ENCODE measurements at regions not wholly inside any gene's neighbourhood (a gene's known extent, or its start where the extent isn't known, plus 50 kb on each side); places are given as distances from the start of the nearest gene placed in this dataset.

GRCh38 chr17:71269201-71269600 lies 851.6 kb upstream of the SOX9 start:
- no peak overlapping the region for H3K27ac Mint-ChIP-seq
- no peak overlapping the region for H3K4me3 Mint-ChIP-seq
- no peaks in the 10 kb centered on the region for H3K4me1 Mint-ChIP-seq (ENCODE audit: low read depth)
- intact Hi-C loops (cut with micrococcal nuclease) = no loop called here
- H3K27me3 Mint-ChIP-seq = no peaks in the 10 kb centered on the region
- H3K9me3 Mint-ChIP-seq = peaks cover 48% of the 10 kb centered on the region
- no peaks in the 10 kb centered on the region for H3K36me3 Mint-ChIP-seq (ENCODE audit: low read depth)

- Mint-ChIP-seq H3K4me3 (no peak overlapping the region), H3K27me3 (no peaks in the 10 kb centered on the region), H3K4me1 (ENCODE audit: low read depth) (no peaks in the 10 kb centered on the region), H3K36me3 (ENCODE audit: low read depth) (no peaks in the 10 kb centered on the region), H3K9me3 (peaks cover 24% of the 10 kb centered on the region), H3K27ac (no peak overlapping the region)
- intact Hi-C loops (cut with micrococcal nuclease) = no loop called here
Observed at GRCh38 chr17:71273441-71273840, 847.4 kb upstream of the SOX9 start.

GRCh38 chr17:71276079-71276478 lies 844.7 kb upstream of the SOX9 start:
- Mint-ChIP-seq H3K4me3 (no peak overlapping the region), H3K36me3 (ENCODE audit: low read depth) (no peaks in the 10 kb centered on the region), H3K27ac (no peak overlapping the region), H3K27me3 (no peaks in the 10 kb centered on the region), H3K9me3 (peaks cover 15% of the 10 kb centered on the region), H3K4me1 (ENCODE audit: low read depth) (no peaks in the 10 kb centered on the region)
- intact Hi-C loops (cut with micrococcal nuclease) = no loop called here

GRCh38 chr17:71283486-71283885 lies 837.3 kb upstream of the SOX9 start:
- peaks cover 22% of the 10 kb centered on the region for H3K9me3 Mint-ChIP-seq
- intact Hi-C loops (cut with micrococcal nuclease) = no loop called here
- H3K4me3 Mint-ChIP-seq = no peak overlapping the region
- no peaks in the 10 kb centered on the region for H3K27me3 Mint-ChIP-seq
- no peaks in the 10 kb centered on the region for H3K36me3 Mint-ChIP-seq (ENCODE audit: low read depth)
- H3K27ac Mint-ChIP-seq = no peak overlapping the region
- H3K4me1 Mint-ChIP-seq (ENCODE audit: low read depth) = no peaks in the 10 kb centered on the region

- H3K27ac Mint-ChIP-seq = no peak overlapping the region
- peaks cover 22% of the 10 kb centered on the region for H3K9me3 Mint-ChIP-seq
- intact Hi-C loops (cut with micrococcal nuclease) = no loop called here
Observed at GRCh38 chr17:71284032-71284755, 836.6 kb upstream of the SOX9 start.

GRCh38 chr17:71286625-71287024 lies 834.2 kb upstream of the SOX9 start:
- intact Hi-C loops (cut with micrococcal nuclease) = no loop called here
- no peak overlapping the region for H3K4me3 Mint-ChIP-seq
- peaks cover 30% of the 10 kb centered on the region for H3K9me3 Mint-ChIP-seq
- no peaks in the 10 kb centered on the region for H3K27me3 Mint-ChIP-seq
- no peaks in the 10 kb centered on the region for H3K36me3 Mint-ChIP-seq (ENCODE audit: low read depth)
- H3K4me1 Mint-ChIP-seq (ENCODE audit: low read depth) = no peaks in the 10 kb centered on the region
- no peak overlapping the region for H3K27ac Mint-ChIP-seq

More at GRCh38 chr17:71284032-71284755, 836.6 kb upstream of the SOX9 start:
- Mint-ChIP-seq H3K27me3 (no peaks in the 10 kb centered on the region), H3K36me3 (ENCODE audit: low read depth) (no peaks in the 10 kb centered on the region), H3K4me3 (no peak overlapping the region), H3K4me1 (ENCODE audit: low read depth) (no peaks in the 10 kb centered on the region)

- Mint-ChIP-seq H3K9me3 (peaks cover 25% of the 10 kb centered on the region), H3K27me3 (no peaks in the 10 kb centered on the region), H3K4me1 (ENCODE audit: low read depth) (no peaks in the 10 kb centered on the region), H3K36me3 (ENCODE audit: low read depth) (no peaks in the 10 kb centered on the region), H3K27ac (no peak overlapping the region), H3K4me3 (no peak overlapping the region)
- intact Hi-C loops (cut with micrococcal nuclease) = no loop called here
Observed at GRCh38 chr17:71287071-71287823, 833.6 kb upstream of the SOX9 start.

GRCh38 chr17:71292006-71292405 lies 828.8 kb upstream of the SOX9 start:
- Mint-ChIP-seq H3K4me3 (no peak overlapping the region), H3K27ac (no peak overlapping the region), H3K4me1 (ENCODE audit: low read depth) (no peaks in the 10 kb centered on the region), H3K9me3 (peaks cover 32% of the 10 kb centered on the region), H3K27me3 (no peaks in the 10 kb centered on the region), H3K36me3 (ENCODE audit: low read depth) (no peaks in the 10 kb centered on the region)
- intact Hi-C loops (cut with micrococcal nuclease) = no loop called here

GRCh38 chr17:71296005-71296404 lies 824.8 kb upstream of the SOX9 start:
- no peak overlapping the region for H3K4me3 Mint-ChIP-seq
- H3K9me3 Mint-ChIP-seq = peaks cover 36% of the 10 kb centered on the region
- H3K27ac Mint-ChIP-seq = no peak overlapping the region
- H3K36me3 Mint-ChIP-seq (ENCODE audit: low read depth) = no peaks in the 10 kb centered on the region
- H3K27me3 Mint-ChIP-seq = no peaks in the 10 kb centered on the region
- intact Hi-C loops (cut with micrococcal nuclease) = no loop called here
- no peaks in the 10 kb centered on the region for H3K4me1 Mint-ChIP-seq (ENCODE audit: low read depth)

GRCh38 chr17:71301063-71301462 lies 819.8 kb upstream of the SOX9 start:
- intact Hi-C loops (cut with micrococcal nuclease) = no loop called here
- no peaks in the 10 kb centered on the region for H3K27me3 Mint-ChIP-seq
- H3K36me3 Mint-ChIP-seq (ENCODE audit: low read depth) = no peaks in the 10 kb centered on the region
- H3K27ac Mint-ChIP-seq = no peak overlapping the region
- no peaks in the 10 kb centered on the region for H3K4me1 Mint-ChIP-seq (ENCODE audit: low read depth)
- H3K9me3 Mint-ChIP-seq = peaks cover 51% of the 10 kb centered on the region
- H3K4me3 Mint-ChIP-seq = no peak overlapping the region

GRCh38 chr17:71302721-71303549 lies 817.9 kb upstream of the SOX9 start:
- Mint-ChIP-seq H3K36me3 (ENCODE audit: low read depth) (no peaks in the 10 kb centered on the region), H3K4me3 (no peak overlapping the region), H3K27me3 (no peaks in the 10 kb centered on the region), H3K9me3 (peaks cover 55% of the 10 kb centered on the region), H3K27ac (no peak overlapping the region), H3K4me1 (ENCODE audit: low read depth) (no peaks in the 10 kb centered on the region)
- intact Hi-C loops (cut with micrococcal nuclease) = no loop called here

- H3K4me3 Mint-ChIP-seq = no peak overlapping the region
- intact Hi-C loops (cut with micrococcal nuclease) = no loop called here
- H3K36me3 Mint-ChIP-seq (ENCODE audit: low read depth) = no peaks in the 10 kb centered on the region
- H3K27ac Mint-ChIP-seq = no peak overlapping the region
- H3K4me1 Mint-ChIP-seq (ENCODE audit: low read depth) = no peaks in the 10 kb centered on the region
- H3K27me3 Mint-ChIP-seq = no peaks in the 10 kb centered on the region
- peaks cover 58% of the 10 kb centered on the region for H3K9me3 Mint-ChIP-seq
Observed at GRCh38 chr17:71304498-71305158, 816.2 kb upstream of the SOX9 start.

GRCh38 chr17:71313866-71314265 lies 807.0 kb upstream of the SOX9 start:
- Mint-ChIP-seq H3K4me1 (ENCODE audit: low read depth) (no peaks in the 10 kb centered on the region), H3K27me3 (no peaks in the 10 kb centered on the region), H3K9me3 (peaks cover 21% of the 10 kb centered on the region), H3K27ac (no peak overlapping the region), H3K36me3 (ENCODE audit: low read depth) (no peaks in the 10 kb centered on the region), H3K4me3 (no peak overlapping the region)
- intact Hi-C loops (cut with micrococcal nuclease) = no loop called here

GRCh38 chr17:71315568-71315967 lies 805.3 kb upstream of the SOX9 start:
- Mint-ChIP-seq H3K4me3 (no peak overlapping the region), H3K36me3 (ENCODE audit: low read depth) (no peaks in the 10 kb centered on the region), H3K4me1 (ENCODE audit: low read depth) (no peaks in the 10 kb centered on the region), H3K27me3 (no peaks in the 10 kb centered on the region), H3K9me3 (peaks cover 15% of the 10 kb centered on the region), H3K27ac (no peak overlapping the region)
- intact Hi-C loops (cut with micrococcal nuclease) = no loop called here

Measured in dendritic cell treated with granulocyte-macrophage colony-stimulating factor and Interleukin-4, amounts not matched to agents 40 ng/mL and 50 ng/mL, for 4 days (primary cell).